HEK293 (cell line): ENCODE measurements at regions not wholly inside any gene's neighbourhood (a gene's known extent, or its start where the extent isn't known, plus 50 kb on each side); places are given as distances from the start of the nearest gene placed in this dataset.

Source experiments
- CTCF ChIA-PET: fragments of 350-600 bp; formaldehyde crosslinking; extraction: SDS; loops from one replicate; lab custom pipeline; 2021; ENCODE audit warnings: antibody characterized with exemption; lab: Yijun Ruan, JAX
- POLR2A ChIA-PET: fragments of 300-600 bp; formaldehyde crosslinking; extraction: SDS; loops from one replicate; lab custom pipeline; 2020; ENCODE audit warnings: antibody characterized with exemption, inconsistent platforms; lab: Yijun Ruan, JAX
- H3K27ac ChIP-seq: fragments of 200-500 bp; sonication (Bioruptor generic); 2 replicates; pipeline ENCODE4 v1.5.1; 2014; ENCODE audit warnings: low read depth, low read length, control low read depth, inconsistent platforms; ENCODE audit errors: extremely low read depth
- H3K36me3 ChIP-seq, 2 experiments: fragments of 200-500 bp in 1 of 2; sonication (Bioruptor generic) in 1 of 2; 1 replicate in 1 of 2; 2 replicates in 1 of 2; pipeline ENCODE4 v1.5.1; 2014 to 2017; ENCODE audit warnings: inconsistent platforms in 2 of 2, low read length in 2 of 2; ENCODE audit not compliant: control insufficient read depth in 2 of 2, insufficient read depth in 1 of 2
- H3K4me1 ChIP-seq: fragments of 200-500 bp; sonication (Bioruptor generic); 2 replicates; pipeline ENCODE4 v1.5.1; 2014; ENCODE audit warnings: mild to moderate bottlenecking, low read length, inconsistent platforms; ENCODE audit not compliant: control insufficient read depth, insufficient read depth
- H3K4me3 ChIP-seq: 2 replicates; pipeline ENCODE4 v1.5.1; 2011; ENCODE audit warnings: low read depth, mild to moderate bottlenecking, control low read depth, low read length, moderate library complexity
- H3K9me3 ChIP-seq: fragments of 200-500 bp; sonication (Bioruptor generic); 2 replicates; pipeline ENCODE4 v1.5.1; 2014; ENCODE audit warnings: low read depth, low read length, inconsistent platforms; ENCODE audit not compliant: control insufficient read depth, insufficient read depth
- BCL11A ChIP-seq: fragments of 450-650 bp; formaldehyde crosslinking; IDR thresholded peaks from 2 replicates; pipeline ENCODE4 v1.5.1; 2016; ENCODE audit warnings: low read depth, missing biosample characterization, missing genetic modification characterization
- GLI4 ChIP-seq: fragments of 450-650 bp; formaldehyde crosslinking; IDR thresholded peaks from 2 replicates; pipeline ENCODE4 v1.5.1; 2016; ENCODE audit warnings: missing biosample characterization, missing genetic modification characterization
- MEIS1 ChIP-seq: sonication (generic); formaldehyde crosslinking; IDR thresholded peaks from 2 replicates; pipeline ENCODE4 v1.8.1; 2022; ENCODE audit warnings: missing genetic modification reagents, mild to moderate bottlenecking, borderline replicate concordance
- MZF1 ChIP-seq: fragments of 450-650 bp; formaldehyde crosslinking; IDR thresholded peaks from 2 replicates; pipeline ENCODE4 v1.5.1; 2017; ENCODE audit warnings: missing biosample characterization, missing genetic modification characterization, borderline replicate concordance
- OVOL3 ChIP-seq: fragments of 450-650 bp; formaldehyde crosslinking; IDR thresholded peaks from 2 replicates; pipeline ENCODE4 v1.5.1; 2016; ENCODE audit warnings: missing biosample characterization, missing genetic modification characterization
- ZBTB20 ChIP-seq: fragments of 450-650 bp; formaldehyde crosslinking; IDR thresholded peaks from 2 replicates; pipeline ENCODE4 v1.5.1; 2016; ENCODE audit warnings: missing biosample characterization, missing genetic modification characterization
- ZBTB21 ChIP-seq: fragments of 450-650 bp; formaldehyde crosslinking; IDR thresholded peaks from 2 replicates; pipeline ENCODE4 v1.5.1; 2017; ENCODE audit warnings: missing biosample characterization, missing genetic modification characterization
- ZFP3 ChIP-seq: fragments of 450-650 bp; formaldehyde crosslinking; IDR thresholded peaks from 2 replicates; pipeline ENCODE4 v1.5.1; 2016; ENCODE audit warnings: low read depth, missing biosample characterization, missing genetic modification characterization
- ZFP37 ChIP-seq: fragments of 450-650 bp; formaldehyde crosslinking; IDR thresholded peaks from 2 replicates; pipeline ENCODE4 v1.5.1; 2016; ENCODE audit warnings: missing biosample characterization, missing genetic modification characterization
- ZNF138 ChIP-seq: fragments of 450-650 bp; formaldehyde crosslinking; IDR thresholded peaks from 2 replicates; pipeline ENCODE4 v1.5.1; 2016; ENCODE audit warnings: missing biosample characterization, missing genetic modification characterization, borderline replicate concordance
- ZNF146 ChIP-seq: fragments of 450-650 bp; formaldehyde crosslinking; IDR thresholded peaks from 2 replicates; pipeline ENCODE4 v1.5.1; 2016; ENCODE audit warnings: missing biosample characterization, missing genetic modification characterization
- ZNF16 ChIP-seq: fragments of 450-650 bp; formaldehyde crosslinking; IDR thresholded peaks from 2 replicates; pipeline ENCODE4 v1.5.1; 2016; ENCODE audit warnings: low read depth, missing biosample characterization, missing genetic modification characterization
- ZNF211 ChIP-seq: fragments of 450-650 bp; formaldehyde crosslinking; IDR thresholded peaks from 2 replicates; pipeline ENCODE4 v1.5.1; 2016; ENCODE audit warnings: low read depth, missing biosample characterization, missing genetic modification characterization
- ZNF311 ChIP-seq: fragments of 450-650 bp; formaldehyde crosslinking; IDR thresholded peaks from 2 replicates; pipeline ENCODE4 v1.5.1; 2017; ENCODE audit warnings: missing biosample characterization, missing genetic modification characterization, borderline replicate concordance
- ZNF335 ChIP-seq: fragments of 450-650 bp; formaldehyde crosslinking; conservative IDR thresholded peaks from 2 replicates; pipeline ENCODE4 v1.5.1; 2016; ENCODE audit warnings: missing biosample characterization, missing genetic modification characterization
- ZNF449 ChIP-seq: fragments of 450-650 bp; formaldehyde crosslinking; IDR thresholded peaks from 2 replicates; pipeline ENCODE4 v1.5.1; 2017; ENCODE audit warnings: missing biosample characterization, mild to moderate bottlenecking, missing genetic modification characterization, moderate library complexity
- ZNF514 ChIP-seq: fragments of 450-650 bp; formaldehyde crosslinking; IDR thresholded peaks from 2 replicates; pipeline ENCODE4 v1.5.1; 2016; ENCODE audit warnings: missing biosample characterization, missing genetic modification characterization
- ZNF600 ChIP-seq: fragments of 450-650 bp; formaldehyde crosslinking; IDR thresholded peaks from 2 replicates; pipeline ENCODE4 v1.5.1; 2016; ENCODE audit warnings: missing biosample characterization, missing genetic modification characterization
- ZNF610 ChIP-seq: fragments of 450-650 bp; formaldehyde crosslinking; IDR thresholded peaks from 2 replicates; pipeline ENCODE4 v1.5.1; 2016; ENCODE audit warnings: missing biosample characterization, missing genetic modification characterization, borderline replicate concordance
- ZNF704 ChIP-seq: fragments of 450-650 bp; formaldehyde crosslinking; IDR thresholded peaks from 2 replicates; pipeline ENCODE4 v1.5.1; 2016; ENCODE audit warnings: missing biosample characterization, missing genetic modification characterization
- ZNF76 ChIP-seq: fragments of 450-650 bp; formaldehyde crosslinking; IDR thresholded peaks from 2 replicates; pipeline ENCODE4; 2016; ENCODE audit warnings: low read depth, missing biosample characterization, missing genetic modification characterization, borderline replicate concordance
- ZNF768 ChIP-seq: fragments of 450-650 bp; formaldehyde crosslinking; IDR thresholded peaks from 2 replicates; pipeline ENCODE4 v1.5.1; 2018; ENCODE audit warnings: missing biosample characterization, mild to moderate bottlenecking, missing genetic modification characterization
- ZNF777 ChIP-seq: fragments of 450-650 bp; formaldehyde crosslinking; IDR thresholded peaks from 2 replicates; pipeline ENCODE4 v1.5.1; 2017; ENCODE audit warnings: missing biosample characterization, missing genetic modification characterization, borderline replicate concordance
- ZSCAN4 ChIP-seq: fragments of 450-650 bp; formaldehyde crosslinking; IDR thresholded peaks from 2 replicates; pipeline ENCODE4 v1.5.1; 2017; ENCODE audit warnings: missing biosample characterization, missing genetic modification characterization
- ZSCAN5A ChIP-seq: fragments of 450-650 bp; formaldehyde crosslinking; IDR thresholded peaks from 2 replicates; pipeline ENCODE4 v1.5.1; 2016; ENCODE audit warnings: missing biosample characterization, missing genetic modification characterization
- ZXDB ChIP-seq: fragments of 450-650 bp; formaldehyde crosslinking; IDR thresholded peaks from 2 replicates; pipeline ENCODE4 v1.5.1; 2016; ENCODE audit warnings: missing biosample characterization, missing genetic modification characterization

GRCh38 chr7:156466955-156467625, 173.5 kb upstream of the RNF32 start:
- ChIA-PET CTCF (interaction anchor here (1.7 kb wide), 1 partner anchor 12 kb away, joined by 4 read pairs; no protein-coding TSS in a partner anchor), POLR2A (no interaction called here)
- H3K9me3 ChIP-seq = no peaks in the 10 kb centered on the region
- no peaks in the 10 kb centered on the region for H3K4me1 ChIP-seq
- H3K27ac ChIP-seq = no peak overlapping the region
- TF ChIP-seq ZNF768 (tag by site-specific recombination) = no peak
- no peak for TF ChIP-seq ZBTB21 (tag by site-specific recombination)
- TF ChIP-seq GLI4 (tag by site-specific recombination) = no peak
- TF ChIP-seq MEIS1 (CRISPR knock-in tag) = no peak
- no peak for TF ChIP-seq ZFP3
- TF ChIP-seq ZNF311 (tag by site-specific recombination) = no peak
- TF ChIP-seq ZNF138 = no peak
- H3K4me3 ChIP-seq = no peak overlapping the region
- H3K36me3 ChIP-seq = no peaks in the 10 kb centered on the region

- ChIA-PET CTCF (interaction anchor here (1.1 to 1.7 kb wide), 2 partner anchors 11 to 310 kb away, joined by 3 to 4 read pairs; no protein-coding TSS in a partner anchor), POLR2A (no interaction called here)
- TF ChIP-seq ZNF211 (tag by site-specific recombination) (no peak), ZXDB (tag by site-specific recombination) (no peak), ZBTB20 (tag by site-specific recombination) (no peak), BCL11A (tag by site-specific recombination) (no peak), ZNF600 (tag by site-specific recombination) (no peak), MZF1 (no peak), ZNF514 (tag by site-specific recombination) (no peak), ZNF16 (no peak), ZNF610 (tag by site-specific recombination) (no peak), OVOL3 (tag by site-specific recombination) (no peak), ZNF146 (tag by site-specific recombination) (no peak), ZNF777 (tag by site-specific recombination) (no peak), ZSCAN4 (tag by site-specific recombination) (no peak), ZSCAN5A (tag by site-specific recombination) (no peak), ZNF335 (no peak), ZNF704 (no peak), GLI4 (tag by site-specific recombination) (no peak), ZFP37 (tag by site-specific recombination) (no peak), ZNF76 (tag by site-specific recombination) (no peak), ZNF449 (tag by site-specific recombination) (no peak)
- H3K4me1 ChIP-seq = no peaks in the 10 kb centered on the region
- H3K36me3 ChIP-seq = no peaks in the 10 kb centered on the region
- H3K9me3 ChIP-seq = no peaks in the 10 kb centered on the region
- no peak overlapping the region for H3K4me3 ChIP-seq
- H3K27ac ChIP-seq = no peak overlapping the region
These were observed 174.3 kb upstream of the RNF32 start for GRCh38 chr7:156466272-156466671.
